ENCODE measurements at regions not wholly inside any gene's neighbourhood (a gene's known extent, or its start where the extent isn't known, plus 50 kb on each side); places are given as distances from the start of the nearest gene placed in this dataset.

DNA sequence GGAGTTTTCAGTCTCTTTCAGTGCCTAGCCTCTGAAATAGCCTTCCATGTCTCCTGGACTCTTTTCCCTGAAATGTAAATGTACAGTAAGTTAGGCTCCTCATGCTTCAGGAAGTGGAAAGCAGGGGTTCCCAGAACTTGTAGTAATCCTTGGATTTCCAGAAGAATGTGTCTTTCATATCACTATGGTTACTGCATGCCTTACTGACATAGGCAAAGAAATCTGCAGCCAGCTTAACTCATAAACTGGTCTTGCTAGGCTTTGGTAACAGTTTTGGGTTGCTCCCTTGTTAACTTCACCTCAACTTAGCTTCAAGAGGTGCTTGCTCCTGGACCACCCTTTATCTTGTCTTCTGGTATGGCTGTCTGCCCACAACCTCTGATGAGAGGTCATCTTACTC is 686.8 kb upstream of the DDX18 start:
- dilution Hi-C loops (cut with HindIII; ENCODE audit: low sequenced_read_pairs, unreplicated experiment) = no loop called here

More for the DNA sequence above, 686.8 kb upstream of the DDX18 start:
- Histone ChIP-seq H2AK9ac (replicated peaks; ENCODE audit: low read depth, low read length, poor library complexity) (no peak overlapping the region), H2BK5ac (ENCODE audit: low read depth, low read length, poor library complexity, severe bottlenecking) (no peak overlapping the region), H3K18ac (ENCODE audit: low read depth, low read length) (no peak overlapping the region), H3K9me3 (ENCODE audit: control insufficient read depth, insufficient read depth, low read length) (peaks cover 11% of the 10 kb centered on the region), H3K56ac (ENCODE audit: extremely low read depth, insufficient read depth, low read length) (no peak overlapping the region), H2BK20ac (ENCODE audit: low read depth, low read length) (no peak overlapping the region), H2AFZ (replicated peaks; ENCODE audit: low read length, poor library complexity) (no peak overlapping the region), H3K79me1 (ENCODE audit: low read depth in 1 of 2, low read length in 2 of 2) (no peaks in the 10 kb centered on the region), H3K4me1 (ENCODE audit: control insufficient read depth, insufficient read depth, low read length) (no peaks in the 10 kb centered on the region), H3K4me2 (ENCODE audit: low read depth, low read length) (no peak overlapping the region), H3K27ac (ENCODE audit: insufficient read depth, low read length) (no peak overlapping the region), H4K20me1 (ENCODE audit: insufficient read depth, low read length) (no peaks in the 10 kb centered on the region), H3K36me3 (ENCODE audit: control insufficient read depth, insufficient read depth, low read length) (no peaks in the 10 kb centered on the region), H4K91ac (ENCODE audit: insufficient read depth, low read depth, low read length) (no peak overlapping the region), H3K14ac (replicated peaks; ENCODE audit: low read depth, low read length) (no peak overlapping the region), H4K5ac (ENCODE audit: low read depth, low read length) (no peak overlapping the region), H3K9me1 (ENCODE audit: insufficient read depth, low read length) (no peaks in the 10 kb centered on the region), H3K4me3 (ENCODE audit: insufficient read depth, low read depth, low read length) (no peak overlapping the region), H2AK5ac (ENCODE audit: low read depth, low read length) (no peak overlapping the region), H3K23ac (ENCODE audit: low read depth, low read length) (no peak overlapping the region), H3K27me3 (ENCODE audit: control insufficient read depth, insufficient read depth, low read length) (no peaks in the 10 kb centered on the region), H3K9ac (ENCODE audit: low read depth, low read length) (no peak overlapping the region), H2BK15ac (ENCODE audit: low read depth, low read length) (no peak overlapping the region), H3K4ac (ENCODE audit: low read depth, low read length) (no peak overlapping the region), H4K8ac (ENCODE audit: low read depth in 2 of 2, low read length in 2 of 2) (no peak overlapping the region), H2BK120ac (ENCODE audit: low read depth, low read length) (no peak overlapping the region)
- POLR2A ChIA-PET (ENCODE audit: unreplicated experiment) = no interaction called here
- CTCF ChIA-PET = no interaction called here
- ATAC-seq (ENCODE audit: low read depth) (no peak), DNase-seq (no peak)
- intact Hi-C loops (cut with micrococcal nuclease) = no loop called here
- no TSS peak for BruUV-seq (replicated peaks)
- TF ChIP-seq, protein P1, sequence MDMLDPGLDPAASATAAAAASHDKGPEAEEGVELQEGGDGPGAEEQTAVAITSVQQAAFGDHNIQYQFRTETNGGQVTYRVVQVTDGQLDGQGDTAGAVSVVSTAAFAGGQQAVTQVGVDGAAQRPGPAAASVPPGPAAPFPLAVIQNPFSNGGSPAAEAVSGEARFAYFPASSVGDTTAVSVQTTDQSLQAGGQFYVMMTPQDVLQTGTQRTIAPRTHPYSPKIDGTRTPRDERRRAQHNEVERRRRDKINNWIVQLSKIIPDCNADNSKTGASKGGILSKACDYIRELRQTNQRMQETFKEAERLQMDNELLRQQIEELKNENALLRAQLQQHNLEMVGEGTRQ (IDR thresholded peaks at IDR 0.05; ENCODE audit: low read depth, low read length) = no peak
- TF ChIP-seq CHD1 (IDR thresholded peaks at IDR 0.05; ENCODE audit: low read depth, low read length) (no peak), RFX5 (IDR thresholded peaks at IDR 0.05; ENCODE audit: low read depth, low read length) (no peak), NFE2L2 (IDR thresholded peaks at IDR 0.05; ENCODE audit: low read depth, low read length) (no peak), BHLHE40 (IDR thresholded peaks at IDR 0.05; ENCODE audit: low read depth, low read length) (no peak), RAD21 (IDR thresholded peaks at IDR 0.05; ENCODE audit: low read length) (no peak), CEBPB (IDR thresholded peaks at IDR 0.05; ENCODE audit: low read depth, low read length) (no peak), MAZ (IDR thresholded peaks at IDR 0.05; ENCODE audit: borderline replicate concordance, low read depth, low read length) (no peak), SMC3 (IDR thresholded peaks at IDR 0.05; ENCODE audit: low read depth, low read length) (no peak), RCOR1 (IDR thresholded peaks at IDR 0.05; ENCODE audit: insufficient replicate concordance, low read length) (no peak)
- TF ChIP-seq, protein P2, sequence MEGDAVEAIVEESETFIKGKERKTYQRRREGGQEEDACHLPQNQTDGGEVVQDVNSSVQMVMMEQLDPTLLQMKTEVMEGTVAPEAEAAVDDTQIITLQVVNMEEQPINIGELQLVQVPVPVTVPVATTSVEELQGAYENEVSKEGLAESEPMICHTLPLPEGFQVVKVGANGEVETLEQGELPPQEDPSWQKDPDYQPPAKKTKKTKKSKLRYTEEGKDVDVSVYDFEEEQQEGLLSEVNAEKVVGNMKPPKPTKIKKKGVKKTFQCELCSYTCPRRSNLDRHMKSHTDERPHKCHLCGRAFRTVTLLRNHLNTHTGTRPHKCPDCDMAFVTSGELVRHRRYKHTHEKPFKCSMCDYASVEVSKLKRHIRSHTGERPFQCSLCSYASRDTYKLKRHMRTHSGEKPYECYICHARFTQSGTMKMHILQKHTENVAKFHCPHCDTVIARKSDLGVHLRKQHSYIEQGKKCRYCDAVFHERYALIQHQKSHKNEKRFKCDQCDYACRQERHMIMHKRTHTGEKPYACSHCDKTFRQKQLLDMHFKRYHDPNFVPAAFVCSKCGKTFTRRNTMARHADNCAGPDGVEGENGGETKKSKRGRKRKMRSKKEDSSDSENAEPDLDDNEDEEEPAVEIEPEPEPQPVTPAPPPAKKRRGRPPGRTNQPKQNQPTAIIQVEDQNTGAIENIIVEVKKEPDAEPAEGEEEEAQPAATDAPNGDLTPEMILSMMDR (conservative IDR thresholded peaks at IDR 0.05; ENCODE audit: low read depth, low read length) = no peak
- TF ChIP-seq, protein P3, sequence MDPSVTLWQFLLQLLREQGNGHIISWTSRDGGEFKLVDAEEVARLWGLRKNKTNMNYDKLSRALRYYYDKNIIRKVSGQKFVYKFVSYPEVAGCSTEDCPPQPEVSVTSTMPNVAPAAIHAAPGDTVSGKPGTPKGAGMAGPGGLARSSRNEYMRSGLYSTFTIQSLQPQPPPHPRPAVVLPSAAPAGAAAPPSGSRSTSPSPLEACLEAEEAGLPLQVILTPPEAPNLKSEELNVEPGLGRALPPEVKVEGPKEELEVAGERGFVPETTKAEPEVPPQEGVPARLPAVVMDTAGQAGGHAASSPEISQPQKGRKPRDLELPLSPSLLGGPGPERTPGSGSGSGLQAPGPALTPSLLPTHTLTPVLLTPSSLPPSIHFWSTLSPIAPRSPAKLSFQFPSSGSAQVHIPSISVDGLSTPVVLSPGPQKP (IDR thresholded peaks at IDR 0.05; ENCODE audit: borderline replicate concordance, low read depth, low read length) = no peak
- in situ Hi-C loops (cut with MboI; ENCODE audit: low sequenced_read_pairs) = no loop called here
